ENCODE measurements at regions not wholly inside any gene's neighbourhood (a gene's known extent, or its start where the extent isn't known, plus 50 kb on each side); places are given as distances from the start of the nearest gene placed in this dataset.

DNA sequence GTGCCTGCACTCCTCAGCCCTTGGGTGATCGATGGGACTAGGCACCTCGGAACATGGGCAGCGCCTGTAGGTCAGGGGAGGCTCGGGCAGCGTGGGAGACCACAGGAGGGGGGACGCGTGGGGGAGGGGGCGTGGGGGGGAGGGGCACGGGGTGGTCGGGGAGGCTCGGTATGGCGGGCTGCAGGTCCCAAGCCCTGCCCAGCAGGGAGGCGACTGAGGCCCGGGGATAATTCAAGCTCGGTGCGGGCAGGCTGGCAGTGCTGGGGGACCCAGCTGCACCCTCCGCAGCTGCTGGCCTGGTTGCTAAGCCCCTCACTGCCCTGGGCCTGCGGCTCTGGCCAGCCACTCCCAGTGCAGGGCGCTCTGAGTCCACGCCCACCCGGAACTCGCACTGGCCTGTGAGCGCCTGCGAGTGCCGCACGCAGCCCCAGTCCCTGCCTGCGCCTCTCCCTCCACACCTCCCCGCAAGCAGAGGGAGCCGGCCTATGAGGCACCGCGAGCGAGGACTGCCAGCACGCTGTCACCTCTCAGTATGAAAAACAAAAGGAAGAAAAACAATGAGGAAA lies 1698.3 kb upstream of the RAG2 start:
- no peak for DNase-seq (ENCODE audit: low spot score)

DNA sequence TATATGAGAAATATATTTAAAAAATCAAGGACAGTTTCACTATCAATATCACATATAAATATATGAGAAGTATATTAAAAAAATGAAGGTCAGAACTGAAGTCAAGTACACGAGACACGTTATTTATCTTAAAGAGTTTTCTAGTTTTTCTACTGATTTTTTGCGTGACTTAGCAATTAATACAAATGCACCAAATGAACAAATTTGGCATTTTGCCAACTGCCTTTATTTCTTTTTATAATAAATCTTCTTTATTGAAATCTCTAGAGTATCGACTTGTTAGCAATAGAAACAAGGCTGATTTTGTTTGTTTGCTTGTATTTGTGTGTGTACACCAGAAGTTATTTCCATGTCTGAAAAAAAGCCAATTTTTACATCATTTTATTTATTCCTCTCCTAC lies 1684.7 kb upstream of the RAG2 start:
- DNase-seq (ENCODE audit: low spot score): no peak

DNA sequence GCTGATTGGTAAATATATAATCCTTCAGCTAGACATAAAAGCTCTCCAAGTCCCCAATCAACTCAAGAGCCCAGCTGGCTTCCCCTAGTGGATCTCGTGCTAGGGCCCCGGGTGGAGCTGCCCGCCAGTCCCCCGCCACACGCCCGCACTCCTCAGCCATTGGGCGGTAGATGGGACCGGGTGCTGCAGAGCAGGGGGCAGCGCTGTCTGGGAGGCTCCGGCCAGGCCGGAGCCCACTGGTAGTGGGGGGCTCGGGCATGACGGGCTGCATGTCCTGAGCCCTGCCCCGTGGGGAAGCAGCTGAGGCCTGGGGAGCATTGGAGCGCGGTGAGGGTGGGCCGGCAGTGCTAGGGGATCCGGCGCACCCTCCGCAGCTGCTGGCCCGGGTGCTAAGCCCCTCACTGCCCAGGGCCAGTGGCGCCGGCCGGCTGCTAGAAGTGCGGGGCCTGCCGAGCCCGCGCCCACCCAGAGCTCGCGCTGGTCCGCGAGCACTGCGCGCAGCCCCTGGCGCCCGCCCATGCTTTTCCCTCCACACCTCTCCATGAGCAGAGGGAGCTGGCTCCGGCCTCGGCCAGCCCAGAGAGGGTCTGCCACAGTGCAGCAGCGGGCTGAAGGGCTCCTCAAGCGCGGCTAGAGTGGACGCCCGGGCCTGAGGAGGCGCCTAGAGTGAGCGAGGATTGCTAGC lies 1680.6 kb upstream of the RAG2 start:
- no peak for DNase-seq (ENCODE audit: low spot score)

DNA sequence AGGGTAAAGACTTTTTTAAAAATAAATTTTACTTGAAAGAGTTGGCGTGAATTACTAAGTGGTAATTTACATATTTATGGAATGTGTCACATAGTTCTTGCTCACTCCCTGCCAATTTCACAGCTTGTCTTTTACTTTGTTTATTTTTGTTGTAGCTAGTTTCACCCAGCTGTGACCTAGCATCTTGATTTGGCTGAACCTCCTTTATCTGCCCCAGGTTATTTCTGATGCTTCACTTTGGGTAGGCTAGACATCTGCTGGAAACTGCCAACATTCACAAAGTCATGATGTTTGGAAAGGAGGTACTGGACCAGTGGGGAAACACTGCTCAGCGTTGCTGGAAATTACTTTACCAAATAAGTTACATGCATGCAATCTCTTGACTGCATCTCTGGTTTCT lies 1676.0 kb upstream of the RAG2 start:
- DNase-seq (ENCODE audit: low spot score): no peak

DNA sequence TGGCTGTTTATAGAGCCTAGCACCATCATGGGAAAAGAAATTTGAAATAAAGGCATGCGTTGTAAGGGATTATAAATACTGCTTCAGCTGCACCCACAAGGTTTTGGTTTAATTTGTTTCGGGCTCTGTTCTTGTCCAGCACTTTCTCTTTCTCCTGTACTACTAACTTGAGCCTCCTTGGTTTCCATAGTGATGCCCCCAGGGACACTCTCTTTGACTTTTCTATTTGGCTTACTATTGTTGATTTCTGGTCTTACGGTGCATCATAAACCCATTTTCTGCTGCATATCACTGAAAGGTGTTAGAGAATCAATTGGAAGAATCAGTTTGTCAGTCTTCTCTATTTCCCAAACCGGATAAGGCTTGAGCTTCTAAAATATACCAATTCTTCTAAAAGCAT lies 1674.3 kb upstream of the RAG2 start:
- DNase-seq (ENCODE audit: low spot score): no peak

DNA sequence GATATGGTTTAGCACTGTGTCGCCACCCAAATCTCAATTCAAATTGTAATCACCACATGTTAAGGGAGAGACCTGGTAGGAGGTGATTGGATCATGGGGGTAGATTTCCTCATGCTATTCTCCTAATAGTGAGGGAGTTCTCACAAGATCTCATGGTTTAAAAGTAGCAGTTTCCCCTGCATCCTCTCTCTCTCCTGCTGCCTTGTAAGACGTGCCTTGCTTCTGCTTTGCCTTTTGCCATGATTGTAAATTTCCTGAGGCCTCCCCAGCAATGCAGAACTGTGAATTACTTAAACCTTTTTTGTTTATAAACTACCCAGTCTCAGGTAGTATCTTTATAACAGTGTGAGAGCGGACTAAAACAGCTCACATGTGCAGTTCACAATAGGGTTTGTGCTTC lies 1668.7 kb upstream of the RAG2 start:
- DNase-seq (ENCODE audit: low spot score): no peak

DNA sequence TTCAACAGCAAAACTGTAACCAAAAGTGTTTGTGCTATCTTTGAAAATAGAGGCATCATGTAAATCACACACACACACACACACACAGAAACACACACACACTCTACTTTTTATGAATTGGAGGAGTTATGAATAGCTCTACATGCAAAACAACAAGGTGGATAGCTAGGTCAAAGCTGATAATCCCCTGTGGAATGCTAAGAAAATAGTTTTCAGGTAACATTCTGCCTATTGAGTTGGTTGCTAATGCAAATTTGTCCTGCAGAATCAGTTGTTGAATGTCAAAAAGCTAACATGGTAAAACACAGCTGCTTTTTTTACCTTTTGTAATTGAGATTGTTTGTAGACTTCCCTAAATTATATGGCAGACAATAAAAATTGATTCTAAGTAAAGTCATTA lies 1658.4 kb upstream of the RAG2 start:
- no peak for DNase-seq (ENCODE audit: low spot score)

DNA sequence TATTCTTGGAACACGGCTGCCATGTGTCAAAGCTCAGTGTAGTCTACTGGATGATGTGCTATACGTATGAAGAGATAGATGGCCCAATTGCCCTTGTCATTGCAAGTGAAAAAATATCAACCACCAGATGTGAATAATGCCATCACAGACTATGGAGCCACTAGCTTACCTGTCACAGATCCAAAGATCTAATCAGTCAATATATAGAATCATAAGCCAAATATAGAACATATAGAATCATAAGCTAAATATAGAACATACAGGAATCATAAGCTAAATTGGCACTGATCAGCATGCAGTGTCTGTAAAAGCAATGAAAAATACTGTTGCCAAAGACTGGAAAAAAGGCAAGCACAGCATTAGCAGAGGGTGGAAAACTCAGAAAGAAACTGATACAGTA lies 1656.9 kb upstream of the RAG2 start:
- no peak for DNase-seq (ENCODE audit: low spot score)

DNA sequence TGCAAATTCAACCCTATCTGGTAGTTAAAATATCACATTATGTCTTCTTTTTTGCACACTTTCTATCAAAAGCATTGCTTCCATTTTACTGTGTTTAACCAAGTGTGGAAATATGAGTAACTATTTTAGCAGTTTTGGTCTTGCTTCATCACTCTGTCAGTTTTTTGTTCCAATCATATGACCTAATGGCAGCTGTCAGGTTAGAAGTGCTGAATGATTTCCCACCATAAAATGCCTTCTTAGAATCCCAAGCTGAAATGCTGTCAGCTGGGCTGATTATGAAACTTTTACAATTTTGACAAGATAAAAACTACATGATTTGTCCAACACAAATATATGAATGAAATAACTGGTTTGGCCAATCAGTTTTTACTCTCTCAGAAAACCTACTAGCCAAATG lies 1654.6 kb upstream of the RAG2 start:
- DNase-seq (ENCODE audit: low spot score): no peak

DNA sequence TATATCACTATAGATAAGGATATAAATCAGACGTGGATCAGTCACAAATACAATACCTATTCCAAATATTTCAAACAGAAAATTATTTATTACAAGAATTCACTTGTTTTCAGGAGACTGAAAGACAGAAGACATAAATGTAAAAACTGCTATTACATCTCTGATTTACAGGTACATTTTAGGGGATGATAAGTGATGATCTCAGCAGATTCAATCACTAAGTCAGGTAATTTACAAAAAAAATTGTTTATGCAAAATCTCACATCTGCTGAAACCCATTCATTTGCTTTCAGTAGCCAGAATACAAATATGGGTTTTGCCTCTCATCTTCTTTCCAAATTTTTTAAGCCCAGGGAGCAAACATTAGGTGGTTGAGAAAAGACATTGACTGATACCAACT lies 1648.4 kb upstream of the RAG2 start:
- no peak for DNase-seq (ENCODE audit: low spot score)

DNA sequence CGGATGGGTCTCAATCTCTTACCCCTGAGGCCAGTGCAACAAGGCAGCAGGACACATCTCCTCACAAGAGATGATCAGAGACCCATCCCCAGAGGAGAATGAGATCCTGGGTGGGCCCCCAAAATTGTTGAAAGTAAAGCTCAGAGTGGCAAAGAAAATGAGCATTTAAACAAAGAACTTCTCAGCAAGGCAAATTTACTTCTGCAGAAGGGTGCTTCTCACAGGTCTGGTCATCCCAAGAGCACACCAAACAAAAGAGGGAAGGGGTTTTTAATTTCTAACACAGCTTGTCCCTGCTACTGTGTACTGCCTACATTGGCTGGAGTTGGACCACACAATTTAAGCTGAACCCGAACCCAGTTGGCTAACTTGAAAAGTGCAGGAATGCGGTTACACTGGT lies 1628.6 kb upstream of the RAG2 start:
- no peak for DNase-seq (ENCODE audit: low spot score)

DNA sequence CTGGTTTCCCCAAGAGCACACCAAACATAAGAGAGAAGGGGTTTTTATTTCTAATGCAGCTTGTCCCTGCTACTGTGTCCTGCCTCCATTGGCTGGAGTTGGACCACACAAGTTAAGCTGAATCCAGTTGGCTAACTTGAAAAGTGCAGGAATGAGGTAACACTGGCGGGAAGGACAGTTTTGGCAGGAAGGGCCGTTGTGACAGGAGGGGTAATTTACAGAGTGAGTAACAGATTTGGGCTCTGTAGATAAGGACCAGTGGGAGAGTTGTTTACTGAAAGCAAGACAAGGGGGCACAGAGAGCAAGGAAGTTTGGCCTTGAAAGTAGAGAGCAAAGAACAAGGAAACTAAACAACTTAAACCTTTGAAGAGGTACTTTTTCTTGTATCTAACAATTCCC lies 1623.3 kb upstream of the RAG2 start:
- DNase-seq (ENCODE audit: low spot score): no peak

DNA sequence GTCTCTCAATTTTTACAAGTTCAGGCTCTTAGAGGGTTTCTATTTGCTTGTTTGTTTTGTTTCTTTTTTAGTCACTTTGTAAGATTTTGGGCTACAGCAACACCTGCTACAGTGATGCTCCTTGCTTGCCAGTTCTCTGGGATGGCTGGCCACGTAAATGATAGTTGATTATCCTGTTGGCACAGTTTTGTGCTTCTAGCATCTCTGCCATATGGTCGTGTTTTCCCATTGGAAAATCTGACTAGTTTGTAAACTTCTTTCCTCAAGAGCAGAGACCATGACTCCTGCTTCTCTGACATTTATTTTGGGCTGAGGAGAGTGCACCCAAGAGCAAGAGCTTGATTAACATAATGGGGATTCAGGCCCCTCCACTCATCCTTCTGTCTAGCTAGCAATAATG lies 1621.6 kb upstream of the RAG2 start:
- DNase-seq (ENCODE audit: low spot score): no peak

DNA sequence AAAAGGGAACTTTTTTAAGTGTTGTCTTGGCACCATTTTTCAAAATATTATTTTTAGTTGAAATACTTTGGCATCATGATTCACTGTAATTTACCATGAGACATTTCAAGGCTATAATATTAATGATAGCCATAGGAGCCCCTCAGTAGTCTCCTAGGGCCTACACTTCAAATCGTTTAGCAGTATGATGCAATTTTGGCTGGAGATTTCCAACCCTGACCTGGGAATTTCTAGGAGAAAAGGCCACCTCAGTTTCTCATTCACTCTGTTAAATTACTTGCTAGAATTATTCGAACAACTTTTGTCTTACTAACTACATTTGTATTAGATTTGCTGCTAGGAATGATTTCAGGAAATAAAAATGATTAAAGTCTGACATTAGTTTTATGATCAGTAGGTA lies 1610.9 kb upstream of the RAG2 start:
- no peak for DNase-seq (ENCODE audit: low spot score)

DNA sequence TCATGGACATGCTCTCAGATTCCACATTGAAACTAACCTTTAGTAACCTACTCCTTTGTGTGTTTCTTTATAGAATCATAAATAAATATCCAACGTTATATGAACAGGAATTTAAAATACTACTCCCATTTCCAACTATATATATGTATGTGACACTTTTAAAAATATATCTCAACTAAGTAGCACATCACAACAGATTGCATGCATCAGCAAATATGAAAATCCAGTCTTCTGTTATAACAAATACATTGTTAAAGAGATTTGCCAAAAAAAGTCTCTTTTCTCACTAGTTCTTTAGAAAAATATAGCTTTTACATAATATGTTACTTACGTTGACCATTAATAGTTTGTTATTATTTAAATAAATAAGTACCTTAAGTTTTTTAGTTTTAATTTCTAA lies 1608.6 kb upstream of the RAG2 start:
- DNase-seq (ENCODE audit: low spot score): no peak

DNA sequence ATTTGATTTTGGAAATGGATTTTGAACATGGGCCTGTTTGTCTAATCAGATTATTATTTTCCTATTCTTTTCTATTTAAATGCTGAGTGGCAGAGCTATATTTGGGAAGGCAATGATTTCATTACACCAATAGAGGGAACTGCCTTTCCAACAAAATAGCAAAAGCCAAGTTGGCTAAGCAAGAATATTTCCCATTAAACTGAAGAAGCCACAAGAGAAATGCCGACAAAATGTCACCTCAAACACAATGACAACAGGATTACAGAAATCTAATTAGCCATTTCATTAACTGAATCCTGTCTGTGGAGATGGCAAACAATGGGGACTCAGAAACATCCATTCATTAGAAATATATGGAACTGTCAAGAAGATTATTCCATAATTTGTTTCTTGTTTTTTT lies 1593.1 kb upstream of the RAG2 start:
- DNase-seq (ENCODE audit: low spot score): no peak

DNA sequence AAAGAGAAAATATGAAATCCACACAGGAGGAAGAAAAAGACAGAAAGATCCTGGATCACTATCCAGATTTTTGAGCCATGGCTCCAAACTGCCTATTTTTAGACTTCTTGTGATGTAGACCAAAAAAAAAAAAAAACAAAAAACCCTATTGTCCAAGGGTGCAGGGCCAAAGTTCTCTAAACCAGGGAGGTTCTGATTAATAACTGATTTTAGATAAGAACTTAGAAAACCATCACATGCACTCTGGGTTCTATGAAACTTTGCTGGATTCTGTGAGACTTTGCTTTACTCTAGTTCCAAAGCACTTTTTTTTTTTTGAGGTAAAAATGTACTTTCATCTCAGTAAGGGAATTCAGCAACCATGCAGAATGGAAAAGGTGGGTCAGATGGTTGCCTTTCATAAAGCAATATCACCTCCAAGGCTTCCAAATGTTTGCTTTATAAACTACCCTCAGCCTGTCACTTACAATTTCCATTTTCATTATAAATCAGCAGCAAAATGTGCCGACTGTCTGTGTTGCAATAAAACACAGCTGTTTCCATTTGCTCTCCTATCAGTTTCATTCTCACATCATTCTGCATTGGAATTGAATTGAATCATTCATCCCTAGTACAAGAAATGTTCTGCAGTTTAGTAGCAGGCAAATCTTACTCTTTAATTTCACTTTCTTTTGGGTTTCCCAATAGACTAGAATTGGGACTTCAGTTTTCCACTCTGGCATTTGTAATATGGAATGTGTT lies 1584.3 kb upstream of the RAG2 start:
- no peak for DNase-seq (ENCODE audit: low spot score)

DNA sequence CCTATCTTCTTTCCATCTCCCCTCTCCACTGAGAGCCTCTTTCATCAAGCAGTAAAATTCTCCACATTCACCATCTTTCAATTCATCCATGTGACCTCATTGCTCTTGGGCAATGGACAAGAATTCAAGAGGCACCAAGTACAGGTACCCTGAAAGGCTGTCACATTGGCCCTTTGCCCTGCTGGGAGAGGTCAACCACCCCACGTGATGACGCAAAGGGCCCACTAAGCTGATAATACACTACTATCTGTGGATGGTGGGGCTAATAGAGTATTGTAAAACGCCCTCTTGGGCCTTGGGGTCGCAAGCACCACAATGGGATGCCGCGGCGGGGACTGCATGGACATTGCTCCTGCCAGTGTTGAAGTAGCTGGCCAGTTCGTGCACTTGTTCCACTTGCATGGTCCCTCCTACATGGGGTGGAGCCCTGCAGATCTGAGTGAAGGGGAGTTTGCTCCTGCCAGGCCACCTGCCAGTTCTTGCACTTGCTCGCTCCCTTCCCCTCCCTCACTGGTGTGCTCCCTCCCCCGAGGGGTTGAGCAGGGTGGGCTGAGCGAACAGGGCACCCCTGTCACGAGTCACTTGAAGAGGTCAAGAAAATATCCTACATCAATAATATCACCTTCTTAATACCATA lies 1578.8 kb upstream of the RAG2 start:
- DNase-seq (ENCODE audit: low spot score): no peak

DNA sequence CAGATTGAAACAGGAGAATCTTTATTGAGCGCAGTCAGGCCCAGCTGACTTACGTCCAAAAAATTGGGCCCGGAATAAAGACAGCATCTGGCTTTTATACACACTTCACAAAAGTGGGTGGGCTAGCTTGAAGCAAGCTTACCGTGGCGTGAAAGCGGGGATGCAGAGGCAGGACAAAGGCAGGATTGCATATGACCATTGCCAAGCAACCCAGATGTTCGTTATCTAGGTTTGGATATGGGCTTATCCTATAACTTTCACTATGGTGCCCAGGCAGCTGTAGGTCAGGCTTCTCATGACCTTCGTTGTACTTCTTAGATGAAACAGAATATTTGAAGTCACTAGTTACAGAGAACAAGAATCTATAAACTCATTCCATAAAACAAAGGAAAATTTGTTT lies 1575.6 kb upstream of the RAG2 start:
- DNase-seq (ENCODE audit: low spot score): no peak

DNA sequence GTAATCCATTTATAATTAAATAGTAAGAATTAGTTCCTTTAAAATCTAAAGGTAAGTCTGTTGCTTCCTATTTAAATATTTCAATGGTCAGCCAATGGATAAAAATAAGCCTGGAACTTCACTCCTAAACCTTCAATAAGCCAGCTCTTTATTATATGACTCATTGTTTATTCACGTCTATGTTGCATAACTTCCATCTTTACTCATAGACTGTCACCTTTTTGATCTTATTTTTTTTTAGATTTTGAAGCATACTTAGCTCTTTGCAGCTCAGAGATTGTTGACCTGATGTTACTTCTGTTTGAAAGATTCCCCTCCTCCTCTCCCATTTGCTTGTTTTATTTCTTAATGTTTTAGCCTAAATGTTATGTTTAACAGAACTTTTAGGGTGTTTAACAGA lies 1571.2 kb upstream of the RAG2 start:
- no peak for DNase-seq (ENCODE audit: low spot score)

DNA sequence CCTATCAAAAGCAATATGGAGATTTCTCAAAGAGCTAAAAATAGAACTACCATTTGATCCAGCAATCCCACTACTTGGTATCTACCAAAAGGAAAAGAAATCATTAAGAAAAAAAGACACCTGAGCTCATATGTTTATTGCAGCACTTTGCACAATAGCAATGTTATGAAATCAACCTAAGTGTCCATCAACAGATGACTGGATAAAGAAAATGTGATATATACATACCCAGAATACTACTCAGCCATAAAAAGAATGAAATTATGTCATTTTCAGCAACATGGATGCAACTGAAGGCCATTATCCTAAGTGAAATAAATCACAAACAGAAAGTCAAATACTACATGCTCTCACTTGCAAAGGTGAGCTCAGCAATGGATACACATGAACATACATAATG lies 1565.5 kb upstream of the RAG2 start:
- no peak for DNase-seq (ENCODE audit: low spot score)

DNA sequence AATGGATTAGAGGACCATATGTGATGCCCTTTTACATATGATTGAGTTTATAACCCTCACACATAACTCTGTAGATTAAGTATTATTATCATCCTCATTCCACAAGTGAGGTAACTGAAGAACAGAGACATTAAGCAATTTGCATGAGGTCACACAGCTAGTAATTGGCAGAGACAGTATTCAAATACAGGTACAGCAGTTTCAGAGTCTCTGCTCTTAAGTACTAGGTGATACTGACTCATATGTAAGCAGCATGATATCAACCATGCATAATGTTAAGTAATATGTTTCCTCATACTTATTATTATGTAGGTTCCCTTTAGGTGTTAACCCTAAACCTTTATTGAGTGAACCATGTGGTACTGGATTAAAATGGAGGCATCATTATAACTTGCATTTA lies 1562.4 kb upstream of the RAG2 start:
- no peak for DNase-seq (ENCODE audit: low spot score)

DNA sequence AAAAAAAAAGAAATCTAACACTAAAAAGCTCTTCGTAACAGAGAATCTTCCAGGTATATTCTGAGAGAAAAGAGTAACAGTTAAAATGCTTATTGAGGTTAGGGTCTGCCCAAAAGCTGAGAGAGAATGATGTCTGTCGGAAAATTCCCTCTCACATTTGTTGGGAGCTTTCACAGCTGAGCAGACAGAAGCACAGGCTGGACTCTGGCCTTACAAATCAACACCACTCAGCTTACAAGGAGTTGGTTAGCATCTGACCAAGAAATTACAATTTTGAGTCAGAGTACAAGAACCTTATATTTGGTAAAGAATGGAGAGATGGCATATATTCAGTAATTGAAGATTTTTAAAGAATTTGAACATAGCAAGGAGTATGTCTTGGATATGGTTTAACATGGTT lies 1561.0 kb upstream of the RAG2 start:
- DNase-seq (ENCODE audit: low spot score): no peak
